Glutamatergic neuron (in vitro differentiated cells): ENCODE measurements at regions not wholly inside any gene's neighbourhood (a gene's known extent, or its start where the extent isn't known, plus 50 kb on each side); places are given as distances from the start of the nearest gene placed in this dataset.
"Not testable (repeated sequence)": the region's sequence is repeated elsewhere in the genome, so short reads cannot be mapped to it uniquely, and the experiment has no call there.

Source experiments
- DNase-seq: peaks from one replicate; pipeline ENCODE4 v3.0.0; 2022
- H3K27ac Mint-ChIP-seq: one replicate; pipeline ENCODE4 v1.8.0; 2020; ENCODE audit warnings: mild to moderate bottlenecking, mixed read lengths, inconsistent platforms; ENCODE audit not compliant: unreplicated experiment
- H3K27me3 Mint-ChIP-seq: one replicate; pipeline ENCODE4 v1.8.0; 2020; ENCODE audit warnings: mild to moderate bottlenecking, moderate library complexity, mixed read lengths, inconsistent platforms; ENCODE audit not compliant: unreplicated experiment
- H3K36me3 Mint-ChIP-seq: one replicate; pipeline ENCODE4 v1.8.0; 2020; ENCODE audit warnings: mild to moderate bottlenecking, mixed read lengths, inconsistent platforms; ENCODE audit not compliant: unreplicated experiment
- H3K4me1 Mint-ChIP-seq: one replicate; pipeline ENCODE4 v1.8.0; 2020; ENCODE audit warnings: mild to moderate bottlenecking, low read depth, mixed read lengths, inconsistent platforms; ENCODE audit not compliant: unreplicated experiment
- H3K4me3 Mint-ChIP-seq: one replicate; pipeline ENCODE4 v1.8.0; 2020; ENCODE audit warnings: mild to moderate bottlenecking, mixed read lengths, inconsistent platforms; ENCODE audit not compliant: unreplicated experiment
- H3K9me3 Mint-ChIP-seq: one replicate; pipeline ENCODE4 v1.8.0; 2020; ENCODE audit warnings: mild to moderate bottlenecking, moderate library complexity, mixed read lengths, inconsistent platforms; ENCODE audit not compliant: unreplicated experiment
- TF ChIP-seq, protein P1 (sequence below): fragments of 200-600 bp; sonication (generic); IDR thresholded peaks from one replicate; pipeline ENCODE4 v1.5.0; 2021; ENCODE audit not compliant: partially characterized antibody, unreplicated experiment

DNA sequence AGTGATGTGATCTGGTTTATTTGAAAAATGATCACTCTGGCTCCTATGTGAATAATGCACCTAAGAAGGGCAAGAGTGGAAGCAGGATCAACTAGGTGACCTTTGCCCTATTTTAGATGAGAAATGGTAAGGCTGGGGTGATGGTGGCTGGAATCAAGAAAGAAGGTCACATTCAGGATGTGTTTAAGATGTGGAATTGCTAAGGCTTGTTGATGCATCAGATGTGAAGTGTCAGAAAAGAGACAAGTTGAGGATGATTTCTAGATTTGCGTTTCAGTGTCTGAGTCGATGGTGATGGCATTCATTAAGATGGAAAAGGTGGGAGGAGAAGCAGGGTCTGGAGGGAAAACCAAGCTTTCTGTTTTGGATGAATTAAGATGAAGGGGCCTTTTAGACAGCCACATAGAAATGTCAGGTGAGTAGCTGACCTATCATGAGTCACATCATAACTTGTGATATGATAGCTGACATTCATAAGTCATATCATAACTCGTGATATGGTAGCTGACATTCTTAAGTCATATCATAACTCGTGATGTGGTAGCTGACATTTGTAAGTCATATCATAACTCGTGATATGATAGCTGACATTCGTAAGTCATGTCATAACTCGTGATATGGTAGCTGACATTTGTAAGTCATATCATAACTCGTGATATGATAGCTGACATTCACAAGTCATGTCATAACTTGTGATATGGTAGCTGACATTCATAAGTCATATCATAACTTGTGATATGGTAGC is 101.2 kb upstream of the SEC11C start:
- no peak for DNase-seq
- H3K27ac Mint-ChIP-seq, result no peak overlapping the region
- peaks cover 7% of the 10 kb centered on the region for H3K9me3 Mint-ChIP-seq
- H3K4me1 Mint-ChIP-seq, result peaks cover 4% of the 10 kb centered on the region
- TF ChIP-seq, protein P1, sequence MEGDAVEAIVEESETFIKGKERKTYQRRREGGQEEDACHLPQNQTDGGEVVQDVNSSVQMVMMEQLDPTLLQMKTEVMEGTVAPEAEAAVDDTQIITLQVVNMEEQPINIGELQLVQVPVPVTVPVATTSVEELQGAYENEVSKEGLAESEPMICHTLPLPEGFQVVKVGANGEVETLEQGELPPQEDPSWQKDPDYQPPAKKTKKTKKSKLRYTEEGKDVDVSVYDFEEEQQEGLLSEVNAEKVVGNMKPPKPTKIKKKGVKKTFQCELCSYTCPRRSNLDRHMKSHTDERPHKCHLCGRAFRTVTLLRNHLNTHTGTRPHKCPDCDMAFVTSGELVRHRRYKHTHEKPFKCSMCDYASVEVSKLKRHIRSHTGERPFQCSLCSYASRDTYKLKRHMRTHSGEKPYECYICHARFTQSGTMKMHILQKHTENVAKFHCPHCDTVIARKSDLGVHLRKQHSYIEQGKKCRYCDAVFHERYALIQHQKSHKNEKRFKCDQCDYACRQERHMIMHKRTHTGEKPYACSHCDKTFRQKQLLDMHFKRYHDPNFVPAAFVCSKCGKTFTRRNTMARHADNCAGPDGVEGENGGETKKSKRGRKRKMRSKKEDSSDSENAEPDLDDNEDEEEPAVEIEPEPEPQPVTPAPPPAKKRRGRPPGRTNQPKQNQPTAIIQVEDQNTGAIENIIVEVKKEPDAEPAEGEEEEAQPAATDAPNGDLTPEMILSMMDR, result no peak
- H3K36me3 Mint-ChIP-seq, result no peaks in the 10 kb centered on the region
- H3K4me3 Mint-ChIP-seq, result no peak overlapping the region
- H3K27me3 Mint-ChIP-seq, result peaks cover 3% of the 10 kb centered on the region

DNA sequence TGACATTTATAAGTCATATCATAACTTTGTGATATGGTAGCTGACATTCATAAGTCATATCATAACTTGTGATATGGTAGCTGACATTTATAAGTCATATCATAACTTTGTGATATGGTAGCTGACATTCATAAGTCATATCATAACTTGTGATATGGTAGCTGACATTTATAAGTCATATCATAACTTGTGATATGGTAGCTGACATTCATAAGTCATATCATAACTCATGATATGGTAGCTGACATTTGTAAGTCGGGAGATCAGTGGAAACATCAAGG is 100.7 kb upstream of the SEC11C start:
- H3K27me3 Mint-ChIP-seq, H3K4me3 Mint-ChIP-seq, H3K4me1 Mint-ChIP-seq, DNase-seq, H3K27ac Mint-ChIP-seq, H3K9me3 Mint-ChIP-seq, H3K36me3 Mint-ChIP-seq: not testable (repeated sequence)

DNA sequence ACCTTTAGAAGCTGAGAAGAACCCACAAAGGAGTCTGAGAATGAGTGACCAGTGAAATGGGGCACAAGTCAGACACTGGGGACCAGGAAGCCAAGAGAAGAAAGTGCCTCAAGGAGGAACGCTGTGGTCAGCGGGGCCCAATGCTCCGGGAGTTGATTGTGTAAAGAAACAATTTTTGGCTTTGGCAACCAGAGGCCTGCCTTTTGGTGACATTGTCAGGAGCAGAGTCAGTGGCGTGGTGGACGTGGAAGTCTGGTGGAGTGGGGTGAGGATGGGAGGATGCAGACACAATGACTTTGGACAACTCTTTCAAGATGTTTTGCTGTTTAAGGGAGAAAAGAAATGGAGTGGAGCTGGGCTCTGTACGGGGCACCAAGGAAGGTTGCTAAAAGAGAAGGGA is 100.2 kb upstream of the SEC11C start:
- Mint-ChIP-seq H3K36me3 (no peaks in the 10 kb centered on the region), H3K4me3 (no peak overlapping the region), H3K27ac (no peak overlapping the region), H3K27me3 (peaks cover 3% of the 10 kb centered on the region), H3K9me3 (peaks cover 9% of the 10 kb centered on the region), H3K4me1 (peaks cover 11% of the 10 kb centered on the region)
- DNase-seq, result no peak
- TF ChIP-seq, protein P1, result no peak

DNA sequence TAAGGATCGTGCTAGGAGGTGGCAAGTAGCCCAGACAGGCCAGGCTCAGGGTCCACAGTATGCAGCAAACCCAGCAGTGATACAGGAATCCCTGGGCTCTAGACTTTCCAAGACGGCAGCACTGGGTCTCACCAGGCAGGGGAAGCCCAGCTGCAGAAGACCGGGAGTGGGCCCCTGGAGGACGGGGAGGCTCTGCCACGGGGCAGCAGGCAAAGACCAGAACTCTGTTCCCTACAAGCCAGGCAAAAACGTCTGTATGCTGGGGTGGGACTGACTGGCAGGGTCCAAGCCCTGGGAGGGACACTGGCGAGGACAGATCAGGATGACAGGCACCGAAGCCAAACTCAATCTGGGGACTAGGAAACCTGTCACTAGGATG is 98.9 kb upstream of the SEC11C start:
- Mint-ChIP-seq H3K27me3 (peaks cover 6% of the 10 kb centered on the region), H3K4me1 (peaks cover 12% of the 10 kb centered on the region), H3K36me3 (no peaks in the 10 kb centered on the region), H3K4me3 (no peak overlapping the region), H3K9me3 (peaks cover 9% of the 10 kb centered on the region), H3K27ac (no peak overlapping the region)
- no peak for DNase-seq
- TF ChIP-seq, protein P1, result no peak

DNA sequence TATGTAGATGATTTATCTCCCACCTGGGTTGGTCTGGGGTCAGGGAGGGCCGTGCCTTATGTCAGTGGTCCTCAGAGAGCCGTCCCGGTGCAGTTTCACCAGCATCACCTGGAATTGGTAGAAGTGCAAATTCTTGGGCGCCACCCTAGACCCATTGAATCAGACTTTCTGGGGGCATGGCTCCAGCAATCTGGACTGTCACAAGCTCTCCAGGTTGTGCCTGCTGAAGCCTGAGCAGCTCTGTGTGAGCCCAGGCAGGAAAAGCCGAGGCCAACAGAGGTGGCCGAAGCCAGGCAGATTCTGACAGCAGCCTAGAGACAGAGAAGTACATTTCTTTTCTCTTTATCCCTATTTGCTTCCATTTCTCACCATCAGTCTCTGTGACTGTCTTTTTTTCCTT is 98.4 kb upstream of the SEC11C start:
- peaks cover 9% of the 10 kb centered on the region for H3K9me3 Mint-ChIP-seq
- H3K4me3 Mint-ChIP-seq, result no peak overlapping the region
- no peak for DNase-seq
- H3K4me1 Mint-ChIP-seq, result peaks cover 12% of the 10 kb centered on the region
- H3K27me3 Mint-ChIP-seq, result peaks cover 6% of the 10 kb centered on the region
- H3K36me3 Mint-ChIP-seq, result no peaks in the 10 kb centered on the region
- no peak overlapping the region for H3K27ac Mint-ChIP-seq
- TF ChIP-seq, protein P1, result no peak
